ENCODE measurements at regions not wholly inside any gene's neighbourhood (a gene's known extent, or its start where the extent isn't known, plus 50 kb on each side); places are given as distances from the start of the nearest gene placed in this dataset.
"Not testable (repeated sequence)": the region's sequence is repeated elsewhere in the genome, so short reads cannot be mapped to it uniquely, and the experiment has no call there.

DNA sequence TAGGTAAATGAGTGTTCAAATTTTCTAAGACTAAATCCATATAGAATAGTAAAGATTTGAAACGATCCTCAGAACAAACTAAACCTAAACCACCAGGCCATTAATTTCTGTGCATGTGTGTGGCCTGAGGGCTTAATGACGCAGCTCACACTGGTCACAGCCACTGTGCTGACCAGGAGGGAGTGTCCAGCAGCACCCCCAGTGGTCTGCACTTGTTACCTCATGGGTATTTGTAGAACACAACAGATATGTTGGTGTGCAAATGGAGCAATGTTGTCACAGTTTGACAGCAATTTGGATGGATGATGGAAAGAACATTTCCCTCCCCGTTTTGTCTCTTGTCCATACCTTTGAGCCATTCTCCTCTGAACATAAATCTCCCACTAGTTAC lies 122.4 kb upstream of the EXOC2 start:
- no peak for DNase-seq (ENCODE audit: low spot score)

- no peak for DNase-seq (ENCODE audit: low spot score)
Measured at GRCh38 chr6:814378-815347, 121.7 kb upstream of the EXOC2 start.

- DNase-seq (ENCODE audit: low spot score) = no peak
Measured at GRCh38 chr6:811831-812230, 118.9 kb upstream of the EXOC2 start.

DNA sequence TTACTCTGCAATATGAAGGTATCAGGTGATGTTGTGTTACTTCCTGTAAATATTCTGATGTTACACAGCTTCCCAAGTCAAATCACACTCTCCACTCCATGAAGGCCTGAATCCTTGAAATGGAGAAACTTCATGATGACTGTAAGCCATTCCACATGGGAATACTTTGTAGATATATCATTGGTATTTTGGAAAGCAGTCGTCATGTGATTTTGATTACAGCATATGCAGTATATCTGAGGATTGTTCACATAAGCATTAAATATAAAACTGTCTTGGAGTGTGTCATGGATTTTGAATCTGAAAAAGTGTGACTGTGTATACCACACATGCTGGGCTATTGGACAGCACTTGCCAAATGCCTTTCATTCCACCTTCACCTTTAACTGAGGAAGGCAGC lies 118.3 kb upstream of the EXOC2 start:
- DNase-seq (ENCODE audit: low spot score) = no peak

DNA sequence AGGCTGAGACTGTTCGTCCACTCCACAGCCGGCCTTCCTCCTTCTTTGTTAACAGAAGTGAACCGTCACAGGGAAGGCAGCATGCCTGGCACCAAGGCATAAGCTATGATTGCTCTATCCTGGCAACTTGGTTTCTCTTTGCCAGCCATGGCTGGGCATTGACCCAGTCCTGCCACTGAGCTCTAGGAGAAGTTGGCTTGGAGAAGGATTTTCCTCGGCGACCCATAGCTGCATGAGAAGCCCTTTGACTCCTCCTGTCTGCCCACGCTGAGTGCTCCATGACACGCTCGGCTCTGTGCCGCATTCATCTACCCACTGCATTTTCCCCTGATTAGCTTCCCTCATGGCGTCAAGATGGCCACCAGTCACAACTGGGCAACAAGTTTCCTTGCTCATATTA lies 111.8 kb upstream of the EXOC2 start:
- no peak for DNase-seq (ENCODE audit: low spot score)

DNA sequence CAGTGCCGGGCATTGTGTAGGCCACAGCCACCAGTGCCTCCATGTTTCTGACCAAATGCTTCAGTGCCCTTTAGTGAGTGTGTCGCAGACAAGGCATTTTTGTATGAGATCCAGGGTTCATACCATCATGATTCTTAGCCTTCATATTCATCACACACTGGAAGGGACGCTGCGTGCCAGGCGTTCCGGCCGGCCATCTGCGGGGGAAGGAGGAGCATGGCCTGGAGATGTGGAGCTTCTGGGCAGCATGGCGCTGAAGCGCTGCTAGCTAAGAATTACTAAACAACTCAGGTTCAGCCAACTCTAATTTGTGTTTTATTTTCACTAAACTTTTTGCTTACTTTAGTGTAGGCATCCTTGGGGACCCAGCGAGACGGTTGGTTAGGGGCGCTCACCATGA lies 111.4 kb upstream of the EXOC2 start:
- no peak for DNase-seq (ENCODE audit: low spot score)

GRCh38 chr6:803191-803977 lies 110.4 kb upstream of the EXOC2 start:
- DNase-seq (ENCODE audit: low spot score) = no peak

DNA sequence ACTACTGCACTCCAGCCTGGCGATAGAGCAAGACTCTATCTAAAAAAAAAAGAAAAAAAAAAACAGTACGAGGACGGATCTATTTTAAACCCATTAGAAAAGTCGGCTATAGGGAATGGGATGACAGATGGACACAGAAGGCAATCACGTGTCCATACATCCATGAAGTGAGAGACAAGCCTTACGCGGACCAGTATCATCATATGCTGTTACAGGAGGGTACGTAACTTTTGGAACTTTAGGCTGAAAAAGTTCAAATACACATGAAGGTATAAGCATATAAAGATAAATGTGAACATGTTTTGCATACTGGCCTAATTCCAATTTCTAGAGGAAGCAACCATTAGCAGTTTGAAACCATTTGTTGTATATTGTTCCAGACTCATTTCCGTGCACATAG lies 109.8 kb upstream of the EXOC2 start:
- no peak for DNase-seq (ENCODE audit: low spot score)

- DNase-seq (ENCODE audit: low spot score) = not testable (repeated sequence)
Measured at GRCh38 chr6:802223-802622, 109.3 kb upstream of the EXOC2 start.

DNA sequence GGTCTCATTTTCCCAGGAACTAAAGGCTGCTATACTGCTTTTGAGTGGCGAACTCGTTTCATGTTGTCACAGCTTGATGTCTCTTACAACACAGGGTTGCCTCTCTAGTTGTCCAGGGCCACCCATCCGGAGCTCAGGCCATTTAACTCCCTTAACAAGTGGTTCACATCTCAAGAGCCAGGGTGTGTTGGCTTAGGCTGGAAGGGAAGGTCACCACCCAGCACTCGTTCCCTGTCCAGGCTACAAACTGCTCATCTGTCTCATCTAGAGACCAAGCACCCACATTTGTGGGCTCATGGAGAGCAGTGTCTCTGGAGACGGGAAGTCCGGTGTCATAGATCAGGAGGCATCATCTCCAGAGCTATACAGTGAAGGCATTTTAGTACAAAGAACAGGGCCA lies 106.8 kb upstream of the EXOC2 start:
- DNase-seq (ENCODE audit: low spot score) = no peak

DNA sequence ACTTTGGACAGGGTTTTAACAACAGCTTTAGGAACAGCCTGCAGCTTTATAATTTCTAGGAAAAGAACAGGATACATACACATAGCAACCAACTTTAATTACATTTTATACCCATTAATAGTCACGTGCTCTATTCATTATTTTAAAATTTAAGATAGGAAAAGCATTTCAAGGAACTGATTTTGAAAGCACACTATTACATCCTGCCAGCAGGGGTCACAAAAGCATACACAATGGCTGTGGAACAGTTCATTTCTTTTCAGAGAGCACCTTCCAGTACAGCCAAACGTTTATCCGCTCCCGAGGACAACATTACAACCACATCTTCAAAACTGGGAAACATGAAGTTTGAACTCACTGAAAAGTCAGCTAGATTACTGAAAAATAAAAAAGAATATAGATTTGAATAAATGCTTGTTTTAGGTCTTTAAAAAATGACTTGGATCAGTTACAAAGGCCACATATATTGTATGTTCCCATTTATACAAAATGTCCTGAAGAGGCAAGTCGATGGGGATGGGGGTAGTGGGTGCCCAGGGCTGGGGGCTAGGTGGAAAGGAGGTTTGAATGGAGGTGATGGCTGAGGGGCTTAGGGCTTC lies 104.6 kb upstream of the EXOC2 start:
- peak; percentile 65 for DNase-seq (ENCODE audit: low spot score)

GRCh38 chr6:795046-795685 lies 102.2 kb upstream of the EXOC2 start:
- no peak for DNase-seq (ENCODE audit: low spot score)

- no peak for DNase-seq (ENCODE audit: low spot score)
Measured at GRCh38 chr6:793261-793660, 100.3 kb upstream of the EXOC2 start.

DNA sequence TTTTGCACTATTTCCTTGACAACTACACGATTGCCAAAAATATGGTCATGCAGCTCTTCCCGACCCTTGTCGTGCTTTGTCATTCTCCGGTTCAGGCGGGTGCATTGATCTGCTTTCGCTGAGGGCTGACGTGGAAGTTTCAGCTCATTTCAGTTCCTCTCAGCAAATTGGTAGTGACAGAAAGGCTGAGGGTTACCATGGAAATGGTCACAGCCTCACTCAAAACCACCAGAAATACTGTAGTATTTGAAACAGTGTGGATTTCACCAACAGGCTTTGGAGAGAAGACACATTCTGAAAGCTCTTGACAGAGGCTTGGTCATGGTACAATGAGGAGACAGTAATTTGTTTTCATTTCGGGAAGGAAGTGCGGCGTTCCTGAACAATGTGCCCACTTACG lies 99.7 kb upstream of the EXOC2 start:
- DNase-seq (ENCODE audit: low spot score) = no peak

DNA sequence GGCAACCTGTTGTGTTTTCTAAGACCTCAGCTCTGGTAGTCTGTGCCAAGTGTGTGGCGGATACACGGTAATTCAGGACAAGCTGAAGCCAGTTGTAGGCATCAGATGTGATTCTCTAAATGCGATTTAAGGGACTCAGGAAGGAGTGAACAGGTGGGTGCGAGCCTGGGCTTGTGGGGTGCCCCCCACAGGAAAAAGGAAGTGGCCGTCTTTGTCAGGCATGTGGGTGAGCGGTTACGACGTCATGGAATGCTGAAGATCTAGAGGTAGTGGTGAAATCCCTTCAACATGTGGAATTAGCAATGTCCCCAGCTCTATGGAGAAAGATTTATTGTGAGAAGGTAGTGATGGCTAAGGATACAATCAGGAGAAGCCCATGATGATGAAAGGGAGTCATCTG lies 95.1 kb upstream of the EXOC2 start:
- no peak for DNase-seq (ENCODE audit: low spot score)

- DNase-seq (ENCODE audit: low spot score) = no peak
Measured at GRCh38 chr6:786946-787763, 94.2 kb upstream of the EXOC2 start.

DNA sequence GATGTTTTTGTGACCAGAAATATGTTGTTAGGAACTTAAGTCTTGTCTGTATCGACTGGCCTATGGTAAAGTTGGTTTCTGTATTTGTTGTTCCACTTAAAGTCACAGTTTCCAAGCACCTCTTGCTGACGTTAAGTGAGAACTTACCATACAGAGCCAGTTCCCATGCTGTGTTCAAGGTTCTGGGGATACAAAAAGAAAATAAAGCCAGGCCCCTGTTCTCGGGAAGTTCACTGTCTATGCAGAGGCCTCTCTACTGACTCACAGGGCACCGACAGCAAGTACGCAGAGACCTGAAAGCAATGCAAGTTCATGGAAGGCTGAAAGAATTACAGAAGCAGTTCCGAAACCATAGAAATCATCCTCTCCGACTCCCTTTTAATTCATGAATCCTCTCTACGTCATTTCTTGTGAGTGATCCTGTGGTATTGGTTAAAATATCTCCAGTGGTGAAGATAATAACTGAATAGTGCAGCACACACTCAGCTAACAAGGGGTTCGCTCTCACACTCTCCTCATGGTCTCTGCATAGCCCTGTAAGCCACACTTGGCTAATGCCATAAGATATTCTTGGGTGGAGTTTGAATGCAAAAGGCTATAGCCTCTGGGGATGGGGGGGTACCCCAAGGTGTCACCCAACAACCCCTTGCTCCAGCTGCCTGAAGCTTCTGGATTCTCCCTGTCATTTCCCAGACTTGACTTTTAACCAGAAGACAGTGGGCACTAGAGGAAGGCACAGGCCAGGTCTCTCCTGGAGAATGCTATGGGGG lies 91.2 kb upstream of the EXOC2 start:
- DNase-seq (ENCODE audit: low spot score) = no peak

DNA sequence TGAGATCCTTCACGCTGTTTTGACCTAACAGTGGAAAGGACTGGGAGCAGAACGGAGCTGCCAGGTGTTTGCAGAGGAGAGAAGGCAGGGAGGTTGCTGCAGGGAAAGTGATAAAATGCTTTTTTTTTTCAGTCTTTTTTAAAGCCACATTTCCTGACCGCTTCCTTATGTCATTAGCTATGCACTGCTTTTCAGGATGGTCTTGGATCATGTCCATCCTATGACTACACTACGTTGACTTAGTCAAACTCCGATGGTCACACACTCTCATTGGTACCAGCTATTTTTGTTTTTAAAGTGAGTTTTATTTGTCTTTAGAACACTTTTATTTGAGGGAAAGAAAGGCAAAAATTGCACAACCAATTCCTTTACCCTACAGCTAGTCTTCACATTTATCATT lies 89.2 kb upstream of the EXOC2 start:
- no peak for DNase-seq (ENCODE audit: low spot score)

GRCh38 chr6:781350-781961 lies 88.5 kb upstream of the EXOC2 start:
- no peak for DNase-seq (ENCODE audit: low spot score)

GRCh38 chr6:780706-781105 lies 87.8 kb upstream of the EXOC2 start:
- DNase-seq (ENCODE audit: low spot score) = no peak

Data from ureter (tissue), 1 donor.